IPS DF 4.7 (cell line): ENCODE measurements at regions not wholly inside any gene's neighbourhood (a gene's known extent, or its start where the extent isn't known, plus 50 kb on each side); places are given as distances from the start of the nearest gene placed in this dataset.

Experiments used
- DNase-seq: peaks from one replicate; pipeline ENCODE4 v3.0.0-alpha.2; 2013; ENCODE audit warnings: low spot score; ENCODE audit errors: extremely low read depth

- DNase-seq, result no peak
Observed at GRCh38 chr13:58187881-58188280, 556.3 kb downstream of the PCDH17 start.

- DNase-seq, result no peak
Observed at GRCh38 chr13:58190577-58190976, 559.0 kb downstream of the PCDH17 start.

- DNase-seq, result no peak
Observed at GRCh38 chr13:58191754-58192153, 560.2 kb downstream of the PCDH17 start.

GRCh38 chr13:58202099-58202498, 570.6 kb downstream of the PCDH17 start:
- no peak for DNase-seq

- DNase-seq, result no peak
Observed at GRCh38 chr13:58207501-58207900, 576.0 kb downstream of the PCDH17 start.

GRCh38 chr13:58235454-58235853, 603.9 kb downstream of the PCDH17 start:
- DNase-seq, result no peak

GRCh38 chr13:58238972-58239773, 607.6 kb downstream of the PCDH17 start:
- DNase-seq, result no peak

- DNase-seq, result no peak
Observed at GRCh38 chr13:58239774-58240268, 608.3 kb downstream of the PCDH17 start.

- DNase-seq, result no peak
Observed at GRCh38 chr13:58247080-58247479, 615.5 kb downstream of the PCDH17 start.

- no peak for DNase-seq
Observed at GRCh38 chr13:58254943-58255342, 623.4 kb downstream of the PCDH17 start.

GRCh38 chr13:58266271-58266670, 634.7 kb downstream of the PCDH17 start:
- DNase-seq, result no peak

- no peak for DNase-seq
Observed at GRCh38 chr13:58298556-58299135, 667.1 kb downstream of the PCDH17 start.

- DNase-seq, result no peak
Observed at GRCh38 chr13:58300224-58300623, 668.7 kb downstream of the PCDH17 start.

GRCh38 chr13:58300974-58301681, 669.6 kb downstream of the PCDH17 start:
- no peak for DNase-seq

- no peak for DNase-seq
Observed at GRCh38 chr13:58302349-58302748, 670.8 kb downstream of the PCDH17 start.

GRCh38 chr13:58306062-58306461, 674.5 kb downstream of the PCDH17 start:
- no peak for DNase-seq

GRCh38 chr13:58313219-58313618, 681.7 kb downstream of the PCDH17 start:
- DNase-seq, result no peak

GRCh38 chr13:58318495-58319167, 687.1 kb downstream of the PCDH17 start:
- no peak for DNase-seq

GRCh38 chr13:58324161-58324560, 692.6 kb downstream of the PCDH17 start:
- no peak for DNase-seq

- no peak for DNase-seq
Observed at GRCh38 chr13:58329746-58330145, 698.2 kb downstream of the PCDH17 start.

- no peak for DNase-seq
Observed at GRCh38 chr13:58340895-58341294, 709.4 kb downstream of the PCDH17 start.

- no peak for DNase-seq
Observed at GRCh38 chr13:58341318-58341717, 709.8 kb downstream of the PCDH17 start.
